Liver (tissue), 8 donors: ENCODE measurements at regions not wholly inside any gene's neighbourhood (a gene's known extent, or its start where the extent isn't known, plus 50 kb on each side); places are given as distances from the start of the nearest gene placed in this dataset.

Source experiments
- DNase-seq: peaks from one replicate; pipeline ENCODE4 v3.0.0-alpha.2; 2017; ENCODE audit warnings: low spot score
- H3K27ac ChIP-seq, 2 donors: one replicate each; pipeline ENCODE4 v1.7.0; 2013; ENCODE audit warnings: inconsistent platforms in 2 of 2, low read length in 2 of 2, control low read depth in 1 of 2, low read depth in 1 of 2, mild to moderate bottlenecking in 1 of 2
- H3K27me3 ChIP-seq, 4 donors: one replicate each; pipeline versions ENCODE4 v1.6.1 to v1.7.0; 2013; ENCODE audit warnings: low read length in 3 of 4, inconsistent platforms in 1 of 4, mild to moderate bottlenecking in 1 of 4, moderate library complexity in 1 of 4; ENCODE audit not compliant: control insufficient read depth in 4 of 4, insufficient read depth in 4 of 4
- H3K36me3 ChIP-seq, 4 donors: one replicate each; pipeline versions ENCODE4 v1.6.1 to v1.7.0; 2013; ENCODE audit warnings: low read length in 3 of 4, mild to moderate bottlenecking in 3 of 4, low read depth in 1 of 4, moderate library complexity in 1 of 4; ENCODE audit not compliant: control insufficient read depth in 4 of 4, insufficient read depth in 3 of 4
- H3K4me1 ChIP-seq, 4 donors: one replicate each; pipeline versions ENCODE4 v1.6.1 to v1.7.0; 2013; ENCODE audit warnings: low read length in 3 of 4, mild to moderate bottlenecking in 3 of 4, moderate library complexity in 1 of 4; ENCODE audit not compliant: control insufficient read depth in 4 of 4, insufficient read depth in 4 of 4
- H3K4me3 ChIP-seq, 3 donors: one replicate each; pipeline versions ENCODE4 v1.6.1 to v1.7.0; 2013; ENCODE audit warnings: low read length in 3 of 3, control low read depth in 1 of 3, low read depth in 1 of 3, mild to moderate bottlenecking in 1 of 3
- H3K9ac ChIP-seq, 2 donors: one replicate each; pipeline ENCODE4 v1.7.0; 2013; ENCODE audit warnings: low read length in 2 of 2, mild to moderate bottlenecking in 2 of 2, moderate library complexity in 2 of 2, control low read depth in 1 of 2, low read depth in 1 of 2
- H3K9me3 ChIP-seq, 4 donors: one replicate each; pipeline versions ENCODE4 v1.6.1 to v1.7.0; 2013; ENCODE audit warnings: low read length in 3 of 4; ENCODE audit not compliant: control insufficient read depth in 4 of 4
- ATF3 ChIP-seq: IDR thresholded peaks from 2 replicates; pipeline ENCODE4 v1.6.1; 2016; ENCODE audit warnings: antibody characterized with exemption
- EGR1 ChIP-seq, 2 donors: IDR thresholded peaks; 2 replicates each; pipeline ENCODE4 v1.6.1; 2016 to 2018; ENCODE audit warnings: antibody characterized with exemption in 2 of 2, low read depth in 2 of 2
- FOXA1 ChIP-seq: IDR thresholded peaks from 2 replicates; pipeline ENCODE4 v1.6.1; 2016; ENCODE audit warnings: antibody characterized with exemption
- FOXA2 ChIP-seq: IDR thresholded peaks from 2 replicates; pipeline ENCODE4 v1.6.1; 2016; ENCODE audit warnings: antibody characterized with exemption
- GABPA ChIP-seq, 2 donors: IDR thresholded peaks in 1 of 2; conservative IDR thresholded peaks in 1 of 2; 2 replicates each; pipeline ENCODE4 v1.6.1; 2016; ENCODE audit warnings: antibody characterized with exemption in 2 of 2, mild to moderate bottlenecking in 1 of 2, moderate library complexity in 1 of 2
- HNF4A ChIP-seq, 2 donors: conservative IDR thresholded peaks; 2 replicates each; pipeline ENCODE4 v1.6.1; 2016; ENCODE audit warnings: antibody characterized with exemption in 2 of 2, mild to moderate bottlenecking in 2 of 2
- JUND ChIP-seq, 2 donors: IDR thresholded peaks; 2 replicates each; pipeline ENCODE4 v1.6.1; 2016; ENCODE audit warnings: antibody characterized with exemption in 2 of 2
- NR2F2 ChIP-seq: IDR thresholded peaks from 2 replicates; pipeline ENCODE4 v1.6.1; 2016; ENCODE audit warnings: antibody characterized with exemption
- RAD21 ChIP-seq, 2 donors: IDR thresholded peaks; 2 replicates each; pipeline ENCODE4 v1.6.1; 2016; ENCODE audit warnings: antibody characterized with exemption in 2 of 2, mild to moderate bottlenecking in 2 of 2
- RXRA ChIP-seq, 2 donors: IDR thresholded peaks; 2 replicates each; pipeline ENCODE4 v1.6.1; 2017 to 2018; ENCODE audit warnings: antibody characterized with exemption in 2 of 2, mild to moderate bottlenecking in 1 of 2
- SP1 ChIP-seq: IDR thresholded peaks from 2 replicates; pipeline ENCODE4 v1.6.1; 2018; ENCODE audit warnings: antibody characterized with exemption, mild to moderate bottlenecking
- TAF1 ChIP-seq: conservative IDR thresholded peaks from 2 replicates; pipeline ENCODE4 v1.6.1; 2016; ENCODE audit warnings: antibody characterized with exemption, mild to moderate bottlenecking
- YY1 ChIP-seq: IDR thresholded peaks from 2 replicates; pipeline ENCODE4 v1.6.1; 2016; ENCODE audit warnings: antibody characterized with exemption, mild to moderate bottlenecking
- WGBS: extraction: QIAGEN DNeasy Blood & Tissue Kit; methylation state at CpG from one replicate; pipeline ENCODE4 v1.1.7; 2013; 5-methylcytosine and 5-hydroxymethylcytosine counted together
- TF ChIP-seq, protein P1 (sequence below): IDR thresholded peaks from 2 replicates; pipeline ENCODE4 v1.6.1; 2016; ENCODE audit warnings: antibody characterized with exemption
- TF ChIP-seq, protein P2 (sequence below): fragments of 150-350 bp; IDR thresholded peaks from 2 replicates; pipeline ENCODE4 v1.5.1; 2017; ENCODE audit warnings: improper control_type of control experiment, low read depth, low read length; ENCODE audit not compliant: missing input control
- TF ChIP-seq, protein P3 (sequence below): IDR thresholded peaks from 2 replicates; pipeline ENCODE4 v1.6.1; 2016; ENCODE audit warnings: antibody characterized with exemption, mild to moderate bottlenecking
- TF ChIP-seq, protein P4 (sequence below): IDR thresholded peaks from 2 replicates; pipeline ENCODE4 v1.6.1; 2016; ENCODE audit warnings: antibody characterized with exemption
- donor health status: healthy.
- donor health status: healthy.
- donor health status: healthy.
- donor health status: healthy.
- donor health status: healthy.

DNA sequence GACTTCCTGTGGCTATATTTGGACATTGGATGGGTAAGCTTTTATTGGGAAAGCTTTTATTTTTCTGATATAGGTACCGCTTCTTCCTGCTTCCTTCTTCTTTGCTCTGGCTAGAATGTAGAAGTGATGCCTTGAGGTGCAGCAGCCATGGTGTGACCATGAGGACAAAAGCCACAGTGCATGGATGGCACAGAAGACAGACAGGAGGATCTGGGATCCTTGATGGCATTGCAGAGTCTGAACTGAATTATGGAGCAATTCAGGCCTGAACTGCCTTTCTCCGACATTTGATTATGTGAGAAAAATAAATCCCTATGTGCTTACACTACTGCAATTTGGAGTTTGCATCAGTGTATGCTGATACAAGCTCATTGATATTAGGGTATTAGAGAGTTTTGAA, 191.3 kb upstream of the CRY1 start:
- H3K27ac ChIP-seq = no peak overlapping the region
- H3K9me3 ChIP-seq = peaks cover 0 to 4% (median 1%) of the 10 kb centered on the region in 4 donors
- WGBS = 95% methylated on average over 2 of the region's 2 CpGs
- TF ChIP-seq, protein P1, sequence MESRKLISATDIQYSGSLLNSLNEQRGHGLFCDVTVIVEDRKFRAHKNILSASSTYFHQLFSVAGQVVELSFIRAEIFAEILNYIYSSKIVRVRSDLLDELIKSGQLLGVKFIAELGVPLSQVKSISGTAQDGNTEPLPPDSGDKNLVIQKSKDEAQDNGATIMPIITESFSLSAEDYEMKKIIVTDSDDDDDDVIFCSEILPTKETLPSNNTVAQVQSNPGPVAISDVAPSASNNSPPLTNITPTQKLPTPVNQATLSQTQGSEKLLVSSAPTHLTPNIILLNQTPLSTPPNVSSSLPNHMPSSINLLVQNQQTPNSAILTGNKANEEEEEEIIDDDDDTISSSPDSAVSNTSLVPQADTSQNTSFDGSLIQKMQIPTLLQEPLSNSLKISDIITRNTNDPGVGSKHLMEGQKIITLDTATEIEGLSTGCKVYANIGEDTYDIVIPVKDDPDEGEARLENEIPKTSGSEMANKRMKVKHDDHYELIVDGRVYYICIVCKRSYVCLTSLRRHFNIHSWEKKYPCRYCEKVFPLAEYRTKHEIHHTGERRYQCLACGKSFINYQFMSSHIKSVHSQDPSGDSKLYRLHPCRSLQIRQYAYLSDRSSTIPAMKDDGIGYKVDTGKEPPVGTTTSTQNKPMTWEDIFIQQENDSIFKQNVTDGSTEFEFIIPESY = no peak
- TF ChIP-seq EGR1 (IDR thresholded peaks at IDR 0.05; ENCODE audit: low read depth in 2 of 2) = no peak
- no peak for TF ChIP-seq FOXA1
- TF ChIP-seq NR2F2 = no peak
- no peak for TF ChIP-seq SP1
- TF ChIP-seq, protein P2, sequence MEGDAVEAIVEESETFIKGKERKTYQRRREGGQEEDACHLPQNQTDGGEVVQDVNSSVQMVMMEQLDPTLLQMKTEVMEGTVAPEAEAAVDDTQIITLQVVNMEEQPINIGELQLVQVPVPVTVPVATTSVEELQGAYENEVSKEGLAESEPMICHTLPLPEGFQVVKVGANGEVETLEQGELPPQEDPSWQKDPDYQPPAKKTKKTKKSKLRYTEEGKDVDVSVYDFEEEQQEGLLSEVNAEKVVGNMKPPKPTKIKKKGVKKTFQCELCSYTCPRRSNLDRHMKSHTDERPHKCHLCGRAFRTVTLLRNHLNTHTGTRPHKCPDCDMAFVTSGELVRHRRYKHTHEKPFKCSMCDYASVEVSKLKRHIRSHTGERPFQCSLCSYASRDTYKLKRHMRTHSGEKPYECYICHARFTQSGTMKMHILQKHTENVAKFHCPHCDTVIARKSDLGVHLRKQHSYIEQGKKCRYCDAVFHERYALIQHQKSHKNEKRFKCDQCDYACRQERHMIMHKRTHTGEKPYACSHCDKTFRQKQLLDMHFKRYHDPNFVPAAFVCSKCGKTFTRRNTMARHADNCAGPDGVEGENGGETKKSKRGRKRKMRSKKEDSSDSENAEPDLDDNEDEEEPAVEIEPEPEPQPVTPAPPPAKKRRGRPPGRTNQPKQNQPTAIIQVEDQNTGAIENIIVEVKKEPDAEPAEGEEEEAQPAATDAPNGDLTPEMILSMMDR = no peak
- no peak for TF ChIP-seq YY1
- TF ChIP-seq, protein P3, sequence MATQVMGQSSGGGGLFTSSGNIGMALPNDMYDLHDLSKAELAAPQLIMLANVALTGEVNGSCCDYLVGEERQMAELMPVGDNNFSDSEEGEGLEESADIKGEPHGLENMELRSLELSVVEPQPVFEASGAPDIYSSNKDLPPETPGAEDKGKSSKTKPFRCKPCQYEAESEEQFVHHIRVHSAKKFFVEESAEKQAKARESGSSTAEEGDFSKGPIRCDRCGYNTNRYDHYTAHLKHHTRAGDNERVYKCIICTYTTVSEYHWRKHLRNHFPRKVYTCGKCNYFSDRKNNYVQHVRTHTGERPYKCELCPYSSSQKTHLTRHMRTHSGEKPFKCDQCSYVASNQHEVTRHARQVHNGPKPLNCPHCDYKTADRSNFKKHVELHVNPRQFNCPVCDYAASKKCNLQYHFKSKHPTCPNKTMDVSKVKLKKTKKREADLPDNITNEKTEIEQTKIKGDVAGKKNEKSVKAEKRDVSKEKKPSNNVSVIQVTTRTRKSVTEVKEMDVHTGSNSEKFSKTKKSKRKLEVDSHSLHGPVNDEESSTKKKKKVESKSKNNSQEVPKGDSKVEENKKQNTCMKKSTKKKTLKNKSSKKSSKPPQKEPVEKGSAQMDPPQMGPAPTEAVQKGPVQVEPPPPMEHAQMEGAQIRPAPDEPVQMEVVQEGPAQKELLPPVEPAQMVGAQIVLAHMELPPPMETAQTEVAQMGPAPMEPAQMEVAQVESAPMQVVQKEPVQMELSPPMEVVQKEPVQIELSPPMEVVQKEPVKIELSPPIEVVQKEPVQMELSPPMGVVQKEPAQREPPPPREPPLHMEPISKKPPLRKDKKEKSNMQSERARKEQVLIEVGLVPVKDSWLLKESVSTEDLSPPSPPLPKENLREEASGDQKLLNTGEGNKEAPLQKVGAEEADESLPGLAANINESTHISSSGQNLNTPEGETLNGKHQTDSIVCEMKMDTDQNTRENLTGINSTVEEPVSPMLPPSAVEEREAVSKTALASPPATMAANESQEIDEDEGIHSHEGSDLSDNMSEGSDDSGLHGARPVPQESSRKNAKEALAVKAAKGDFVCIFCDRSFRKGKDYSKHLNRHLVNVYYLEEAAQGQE = no peak
- TF ChIP-seq RXRA (IDR thresholded peaks at IDR 0.05) = no peak
- no peak for TF ChIP-seq ATF3
- no peak for TF ChIP-seq GABPA (IDR thresholded peaks at IDR 0.05 in 1 of 2, conservative IDR thresholded peaks at IDR 0.05 in 1 of 2)
- TF ChIP-seq, protein P4, sequence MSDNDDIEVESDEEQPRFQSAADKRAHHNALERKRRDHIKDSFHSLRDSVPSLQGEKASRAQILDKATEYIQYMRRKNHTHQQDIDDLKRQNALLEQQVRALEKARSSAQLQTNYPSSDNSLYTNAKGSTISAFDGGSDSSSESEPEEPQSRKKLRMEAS = no peak
- no peak for TF ChIP-seq RAD21 (IDR thresholded peaks at IDR 0.05)
- TF ChIP-seq FOXA2 = no peak
- no peak for TF ChIP-seq HNF4A (conservative IDR thresholded peaks at IDR 0.05)
- no peak for TF ChIP-seq JUND (IDR thresholded peaks at IDR 0.05)
- no peak for TF ChIP-seq TAF1
- no peak overlapping the region for H3K4me3 ChIP-seq
- no peak overlapping the region for H3K9ac ChIP-seq
- no peaks in the 10 kb centered on the region for H3K27me3 ChIP-seq
- no peak for DNase-seq
- H3K4me1 ChIP-seq = no peaks in the 10 kb centered on the region
- H3K36me3 ChIP-seq = no peaks in the 10 kb centered on the region
